Islet precursor cell (in vitro differentiated cells): ENCODE measurements at regions not wholly inside any gene's neighbourhood (a gene's known extent, or its start where the extent isn't known, plus 50 kb on each side); places are given as distances from the start of the nearest gene placed in this dataset.

Experiments
- DNase-seq: peaks from one replicate; pipeline ENCODE4 v3.0.0-alpha.2; 2018

- DNase-seq = no peak
Observed at GRCh38 chr22:46079093-46079860, 71.0 kb upstream of the PPARA start.

GRCh38 chr22:46079861-46080821 is 70.2 kb upstream of the PPARA start:
- DNase-seq = no peak

GRCh38 chr22:46081036-46081830 is 69.1 kb upstream of the PPARA start:
- DNase-seq = no peak

- no peak for DNase-seq
Observed at GRCh38 chr22:46081831-46082210, 68.5 kb upstream of the PPARA start.

GRCh38 chr22:46082633-46083032 is 67.7 kb upstream of the PPARA start:
- DNase-seq = no peak

- no peak for DNase-seq
Observed at GRCh38 chr22:46083383-46084350, 66.7 kb upstream of the PPARA start.

GRCh38 chr22:46084376-46084775 is 66.0 kb upstream of the PPARA start:
- DNase-seq = no peak

GRCh38 chr22:46084943-46085827 is 65.1 kb upstream of the PPARA start:
- no peak for DNase-seq

GRCh38 chr22:46085828-46086576 is 64.3 kb upstream of the PPARA start:
- DNase-seq = no peak

GRCh38 chr22:46086577-46087335 is 63.6 kb upstream of the PPARA start:
- no peak for DNase-seq

GRCh38 chr22:46087336-46087690 is 63.0 kb upstream of the PPARA start:
- DNase-seq = no peak

GRCh38 chr22:46087816-46088277 is 62.5 kb upstream of the PPARA start:
- DNase-seq = no peak

- DNase-seq = no peak
Observed at GRCh38 chr22:46088541-46089311, 61.6 kb upstream of the PPARA start.

- DNase-seq = no peak
Observed at GRCh38 chr22:46089426-46090035, 60.8 kb upstream of the PPARA start.

GRCh38 chr22:46090036-46090591 is 60.2 kb upstream of the PPARA start:
- DNase-seq = no peak

- DNase-seq = no peak
Observed at GRCh38 chr22:46090631-46091201, 59.6 kb upstream of the PPARA start.

GRCh38 chr22:46091277-46091977 is 58.9 kb upstream of the PPARA start:
- DNase-seq = no peak
